K562 (cell line): ENCODE measurements at regions not wholly inside any gene's neighbourhood (a gene's known extent, or its start where the extent isn't known, plus 50 kb on each side); places are given as distances from the start of the nearest gene placed in this dataset.

Experiments used
- ATAC-seq: fragments of 200-7000 bp; cut with Tn5 transposase; 3 replicates; pipeline ENCODE4 v1.9.1; 2020; ENCODE audit warnings: moderate library complexity
- BruUV-seq: library from RNA; stranded (reverse); fragments of 400-500 nt; replicated peaks from 2 replicates; lab custom pipeline; 2021; lab: Mats Ljungman, UMichigan
- CTCF ChIA-PET: fragments of 300-600 bp; formaldehyde crosslinking; extraction: SDS; loops from one replicate; lab custom pipeline; 2021; ENCODE audit warnings: low intra/inter-chr PET ratio; lab: Yijun Ruan, JAX
- POLR2A ChIA-PET: fragments of 300-600, 350-650 bp; sonication (Branson Sonifier 250); formaldehyde crosslinking; extraction: SDS; loops from one replicate; lab custom pipeline; 2021; ENCODE audit warnings: antibody characterized with exemption, inconsistent platforms; lab: Yijun Ruan, JAX
- DNase-seq, 4 experiments: peaks; one replicate each; pipeline versions ENCODE4 v3.0.0 to v3.0.0-alpha.2; 2011 to 2018; ENCODE audit warnings: low spot score in 3 of 4, mixed read lengths in 3 of 4; ENCODE audit errors: extremely low read depth in 1 of 4
- FAIRE-seq: peaks from 2 replicates; lab custom pipeline; 2011; peaks lifted over from hg19 to GRCh38; lab: Jason Lieb, UNC
- H2AFZ ChIP-seq: 2 replicates; pipeline ENCODE4 v1.6.0; 2011; ENCODE audit warnings: low read depth, low read length, control low read depth, inconsistent platforms
- H3K27ac ChIP-seq: fragments of 200-600 bp; 3 replicates; pipeline ENCODE4 v1.8.0; 2011; ENCODE audit warnings: low read depth, mild to moderate bottlenecking, control low read depth, inconsistent platforms, low read length, moderate library complexity, mixed read lengths; ENCODE audit errors: extremely low read depth
- H3K27me3 ChIP-seq, 2 experiments: fragments of 300-600 bp in 1 of 2; 2 replicates in 1 of 2; 3 replicates in 1 of 2; pipeline versions ENCODE4 v1.6.0 to v1.8.0; 2011; ENCODE audit warnings: inconsistent platforms in 2 of 2, low read length in 2 of 2, mild to moderate bottlenecking in 1 of 2, mixed read lengths in 1 of 2, moderate library complexity in 1 of 2; ENCODE audit not compliant: control insufficient read depth in 2 of 2, insufficient read depth in 2 of 2
- H3K36me3 ChIP-seq: fragments of 300-600 bp; 3 replicates; pipeline ENCODE4 v1.8.0; 2011; ENCODE audit warnings: mild to moderate bottlenecking, low read length, inconsistent platforms; ENCODE audit not compliant: control insufficient read depth, insufficient read depth
- H3K4me1 ChIP-seq, 2 experiments: fragments of 200-600 bp in 1 of 2; replicated peaks in 1 of 2; 2 replicates in 1 of 2; 3 replicates in 1 of 2; pipeline versions ENCODE4 v1.5.1 to v1.8.0; 2011; ENCODE audit warnings: inconsistent platforms in 2 of 2, low read length in 2 of 2, mild to moderate bottlenecking in 1 of 2, mixed read lengths in 1 of 2, moderate library complexity in 1 of 2; ENCODE audit not compliant: control insufficient read depth in 2 of 2, insufficient read depth in 2 of 2
- H3K4me2 ChIP-seq: 2 replicates; pipeline ENCODE4 v1.6.1; 2011; ENCODE audit warnings: low read length, control low read depth, inconsistent platforms, mixed read lengths; ENCODE audit not compliant: insufficient read depth
- H3K4me3 ChIP-seq: fragments of 200-600 bp; sonication (generic), shearing (Covaris generic); 2 replicates; pipeline ENCODE4 v1.5.1; 2016; ENCODE audit warnings: control low read depth, inconsistent platforms
- H3K79me2 ChIP-seq: fragments of 200-600 bp; 3 replicates; pipeline ENCODE4 v1.8.0; 2011; ENCODE audit warnings: low read length, inconsistent platforms; ENCODE audit not compliant: control insufficient read depth, insufficient read depth
- H3K9ac ChIP-seq, 2 experiments: 2 replicates each; pipeline versions ENCODE4 v1.6.0 to v1.6.1; 2011; ENCODE audit warnings: low read depth in 2 of 2, low read length in 2 of 2, control low read depth in 1 of 2, inconsistent platforms in 1 of 2, mild to moderate bottlenecking in 1 of 2, mixed read lengths in 1 of 2; ENCODE audit not compliant: insufficient read depth in 1 of 2
- H3K9me1 ChIP-seq: one replicate; pipeline ENCODE4 v1.6.0; 2011; ENCODE audit warnings: inconsistent platforms, mild to moderate bottlenecking, low read length, moderate library complexity; ENCODE audit not compliant: control insufficient read depth, insufficient read depth
- H3K9me3 ChIP-seq: replicated peaks from 2 replicates; pipeline ENCODE4 v1.5.1; 2011; ENCODE audit warnings: low read depth, low read length, inconsistent platforms; ENCODE audit not compliant: control insufficient read depth, insufficient read depth
- H4K20me1 ChIP-seq: replicated peaks from 2 replicates; pipeline ENCODE4 v1.6.1; 2011; ENCODE audit warnings: low read length, inconsistent platforms, mixed read lengths; ENCODE audit not compliant: control insufficient read depth, insufficient read depth
- CBFA2T2 ChIP-seq: fragments of 450-650 bp; conservative IDR thresholded peaks from 2 replicates; pipeline ENCODE4 v1.6.1; 2017; ENCODE audit warnings: mild to moderate bottlenecking
- CCAR2 ChIP-seq: fragments of 200-400 bp; formaldehyde crosslinking; IDR thresholded peaks from 2 replicates; pipeline ENCODE4 v1.6.1; 2017; ENCODE audit warnings: mild to moderate bottlenecking, low read depth, low read length
- ETV6 ChIP-seq, 3 experiments: fragments of 150-350 bp in 1 of 3; sonication (generic) in 1 of 3; formaldehyde crosslinking in 1 of 3; IDR thresholded peaks; 2 replicates each; pipeline versions ENCODE4 v1.6.1 to v1.8.0; 2014 to 2022; ENCODE audit warnings: borderline replicate concordance in 2 of 3, low read depth in 2 of 3, antibody characterized with exemption in 1 of 3, low read length in 1 of 3, mild to moderate bottlenecking in 1 of 3, missing genetic modification reagents in 1 of 3
- GABPB2 ChIP-seq: fragments of 250-450 bp; sonication (Bioruptor Pico); conservative IDR thresholded peaks from 2 replicates; pipeline ENCODE4 v1.5.1; 2021; ENCODE audit warnings: mild to moderate bottlenecking
- GTF2B ChIP-seq: IDR thresholded peaks from 2 replicates; pipeline ENCODE4 v1.6.1; 2011; ENCODE audit not compliant: insufficient read length; ENCODE audit errors: extremely low read depth
- HMGXB4 ChIP-seq: sonication (generic); formaldehyde crosslinking; IDR thresholded peaks from 2 replicates; pipeline ENCODE4 v1.8.1; 2023; ENCODE audit warnings: mild to moderate bottlenecking, missing genetic modification reagents
- IFI16 ChIP-seq: fragments of 250-450 bp; sonication (Bioruptor Pico); IDR thresholded peaks from 2 replicates; pipeline ENCODE4 v2.1.2; 2022; ENCODE audit warnings: mild to moderate bottlenecking, inconsistent platforms
- MAFF ChIP-seq: IDR thresholded peaks from 2 replicates; pipeline ENCODE4 v1.6.1; 2012; ENCODE audit warnings: low read length, improper control_type of control experiment
- MEF2A ChIP-seq: IDR thresholded peaks from 2 replicates; pipeline ENCODE4 v1.6.1; 2011; ENCODE audit warnings: low read depth, mild to moderate bottlenecking, low read length, moderate library complexity; ENCODE audit not compliant: control insufficient read depth
- NFRKB ChIP-seq: fragments of 450-650 bp; IDR thresholded peaks from 2 replicates; pipeline ENCODE4 v1.6.1; 2016; ENCODE audit warnings: low read depth
- PTRF ChIP-seq: fragments of 450-650 bp; IDR thresholded peaks from 2 replicates; pipeline ENCODE4 v1.6.1; 2016; ENCODE audit warnings: mild to moderate bottlenecking, missing genetic modification characterization, missing compliant biosample characterization
- RBM15 ChIP-seq: fragments of 200-400 bp; formaldehyde crosslinking; IDR thresholded peaks from 2 replicates; pipeline ENCODE4 v1.6.1; 2018; ENCODE audit warnings: mild to moderate bottlenecking, low read length, moderate library complexity; ENCODE audit not compliant: insufficient read depth
- RBM22 ChIP-seq: fragments of 200-400 bp; formaldehyde crosslinking; IDR thresholded peaks from 2 replicates; pipeline ENCODE4 v1.6.1; 2018; ENCODE audit warnings: low read length, low read depth; ENCODE audit not compliant: poor library complexity, severe bottlenecking
- SMC3 ChIP-seq: conservative IDR thresholded peaks from 2 replicates; pipeline ENCODE4 v1.6.1; 2011; ENCODE audit warnings: low read depth, low read length, improper control_type of control experiment; ENCODE audit not compliant: insufficient read depth
- SREBF2 ChIP-seq: sonication (generic); formaldehyde crosslinking; IDR thresholded peaks from 2 replicates; pipeline ENCODE4 v1.4.0; 2020; ENCODE audit warnings: mild to moderate bottlenecking, missing genetic modification reagents
- TEAD2 ChIP-seq: fragments of 450-650 bp; IDR thresholded peaks from 2 replicates; pipeline ENCODE4 v1.6.1; 2016; ENCODE audit warnings: missing genetic modification characterization, control low read depth, missing compliant biosample characterization
- ZBTB43 ChIP-seq: sonication (generic); formaldehyde crosslinking; IDR thresholded peaks from 2 replicates; pipeline ENCODE4 v1.8.0; 2023; ENCODE audit warnings: mild to moderate bottlenecking, missing genetic modification reagents
- ZNF280A ChIP-seq: fragments of 450-650 bp; IDR thresholded peaks from 2 replicates; pipeline ENCODE4 v1.6.1; 2018; ENCODE audit warnings: mild to moderate bottlenecking, low read depth; ENCODE audit not compliant: partially characterized antibody
- ZNF316 ChIP-seq: fragments of 450-650 bp; IDR thresholded peaks from 2 replicates; pipeline ENCODE4 v1.6.1; 2016
- WGBS: fragments of 100-300 bp; shearing (Covaris generic); methylation state at CpG from one replicate; pipeline ENCODE4 v1.1.6; 2016; ENCODE audit warnings: low coverage, mixed read lengths; ENCODE audit not compliant: insufficient coverage; ENCODE audit errors: missing lambda C conversion rate; 5-methylcytosine and 5-hydroxymethylcytosine counted together
- in situ Hi-C: fragments of 300-500 bp; cut with MboI; formaldehyde crosslinking; loops from 4 replicates; pipeline ENCODE4 v1.15.0; 2018; ENCODE audit warnings: inconsistent platforms, mixed read lengths
- intact Hi-C: fragments of 100-400 bp; cut with micrococcal nuclease; formaldehyde crosslinking; loops from 2 replicates; pipeline ENCODE4 v1.14.2; 2022

GRCh38 chr17:78299049-78299448, 60.8 kb downstream of the SOCS3 start:
- POLR2A ChIA-PET = no interaction called here
- no peak for FAIRE-seq
- 69% methylated on average over 11 of the region's 11 CpGs for WGBS
- TF ChIP-seq GABPB2 (CRISPR knock-in tag) (no peak), ZNF280A (no peak), MAFF (peak; percentile 90), MEF2A (no peak), ZBTB43 (CRISPR knock-in tag) (no peak), RBM22 (no peak), IFI16 (no peak), ETV6 (IDR thresholded peaks at IDR 0.05; ENCODE audit: borderline replicate concordance in 1 of 2, low read depth in 2 of 2, low read length in 1 of 2) (no peak), ETV6 (CRISPR knock-in tag; IDR thresholded peaks at IDR 0.05; ENCODE audit: borderline replicate concordance) (no peak), SMC3 (no peak), CBFA2T2 (no peak), TEAD2 (tag) (no peak), PTRF (tag) (no peak), ZNF316 (peak; percentile 96), SREBF2 (CRISPR knock-in tag) (no peak), NFRKB (no peak), CCAR2 (no peak), HMGXB4 (no peak), GTF2B (no peak), RBM15 (no peak)

More at GRCh38 chr17:78299049-78299448, 60.8 kb downstream of the SOCS3 start:
- no peak overlapping the region for H2AFZ ChIP-seq
- no peaks in the 10 kb centered on the region for H3K27me3 ChIP-seq
- no peak overlapping the region for H3K4me2 ChIP-seq
- in situ Hi-C loops = no loop called here
- no peak overlapping the region for H3K4me3 ChIP-seq
- no peaks in the 10 kb centered on the region for H3K36me3 ChIP-seq
- no peaks in the 10 kb centered on the region for H4K20me1 ChIP-seq
- no peaks in the 10 kb centered on the region for H3K79me2 ChIP-seq
- intact Hi-C loops = no loop called here
- no peaks in the 10 kb centered on the region for H3K9me3 ChIP-seq
- H3K4me1 ChIP-seq = peaks cover 15 to 25% of the 10 kb centered on the region in 2 experiments
- no peak overlapping the region for H3K27ac ChIP-seq
- CTCF ChIA-PET = no interaction called here
- 0 out of 4 replicates have a peak overlapping the region, but pooled peaks of 1 of the 2 experiments have one; percentile 10 for H3K9ac ChIP-seq
- BruUV-seq = no TSS peak
- H3K9me1 ChIP-seq = no peaks in the 10 kb centered on the region
- no peak for DNase-seq
- no peak for ATAC-seq
